NCI-H1694 treated with DMSO at 0.1 percent for 48 hours (cell line): ENCODE measurements at regions not wholly inside any gene's neighbourhood (a gene's known extent, or its start where the extent isn't known, plus 50 kb on each side); places are given as distances from the start of the nearest gene placed in this dataset.

ENCODE experiments used
- DNase-seq: peaks from one replicate; lab custom pipeline; 2025; lab: John Stamatoyannopoulos, UW

DNA sequence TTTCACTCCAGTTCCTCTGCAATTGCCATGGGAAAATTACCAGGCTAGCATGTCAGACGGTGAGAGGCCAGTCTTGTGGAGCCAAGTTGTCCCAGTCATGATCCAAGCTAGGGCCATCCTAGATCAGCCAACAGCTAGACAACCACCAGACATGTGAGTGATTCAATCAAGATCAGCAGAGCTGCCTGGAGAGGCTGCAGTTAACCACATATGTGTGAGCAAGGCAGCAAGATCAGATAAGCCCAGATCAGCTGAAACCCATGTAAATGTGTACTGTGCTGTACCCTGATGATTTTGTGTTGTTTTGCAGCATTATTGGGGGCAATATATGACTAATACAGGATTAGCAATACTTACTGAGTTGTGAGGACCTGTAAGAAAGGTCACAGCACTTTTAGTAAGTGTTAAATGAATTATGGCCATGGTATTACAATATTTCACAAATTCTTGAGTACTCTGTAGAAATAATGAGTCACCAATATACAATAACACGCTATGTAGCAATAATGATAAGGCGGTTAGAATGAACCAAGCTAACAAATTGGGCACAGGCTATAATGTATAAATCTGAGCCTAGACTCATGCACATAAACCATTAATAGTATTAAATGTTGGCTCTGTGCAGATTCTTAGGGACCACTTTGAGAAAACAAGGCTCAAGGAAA is 91.4 kb downstream of the SUDS3 start:
- no peak for DNase-seq

DNA sequence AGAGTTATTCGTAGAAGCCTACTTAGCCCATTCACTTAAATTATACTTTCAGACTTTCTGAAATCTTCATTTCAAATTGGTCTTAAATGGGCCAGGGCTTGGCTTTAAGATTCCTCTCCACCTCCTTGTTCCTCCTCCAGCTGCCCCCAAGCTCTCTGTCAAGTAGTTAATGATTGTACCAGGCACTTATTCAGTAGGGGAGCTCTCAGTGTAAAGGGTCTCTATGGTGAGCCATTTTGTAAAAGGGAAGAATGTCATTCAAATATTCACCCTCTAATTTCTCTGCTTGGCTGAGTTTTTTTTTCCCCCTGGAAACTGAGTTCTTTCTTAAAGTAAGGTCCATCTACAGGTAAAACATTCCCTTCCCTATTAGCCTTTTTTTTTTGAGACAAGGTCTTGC is 96.6 kb downstream of the SUDS3 start:
- no peak for DNase-seq

- no peak for DNase-seq
Measured at GRCh38 chr12:118480235-118480634, 103.9 kb downstream of the SUDS3 start.

GRCh38 chr12:118488034-118488433 is 111.7 kb downstream of the SUDS3 start:
- no peak for DNase-seq

DNA sequence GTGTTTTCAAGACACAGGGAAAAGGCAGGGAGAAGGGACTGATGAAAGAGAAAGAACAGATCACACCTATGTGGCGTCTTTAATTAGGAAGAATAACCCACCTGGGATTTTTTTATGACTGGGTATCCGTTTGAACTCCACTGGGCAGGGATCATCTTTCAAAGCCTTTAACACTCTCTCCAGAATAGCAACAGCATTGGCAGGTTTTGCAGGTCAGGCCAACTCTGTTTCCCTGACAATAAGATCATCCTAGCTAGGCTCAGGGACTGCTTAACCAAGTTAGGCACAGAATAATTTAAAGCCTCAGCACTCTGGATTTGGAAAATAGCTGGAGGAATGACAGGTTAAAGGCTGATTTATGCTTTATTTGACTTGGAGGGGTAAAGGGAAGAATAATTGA is 117.6 kb downstream of the SUDS3 start:
- DNase-seq: no peak

DNA sequence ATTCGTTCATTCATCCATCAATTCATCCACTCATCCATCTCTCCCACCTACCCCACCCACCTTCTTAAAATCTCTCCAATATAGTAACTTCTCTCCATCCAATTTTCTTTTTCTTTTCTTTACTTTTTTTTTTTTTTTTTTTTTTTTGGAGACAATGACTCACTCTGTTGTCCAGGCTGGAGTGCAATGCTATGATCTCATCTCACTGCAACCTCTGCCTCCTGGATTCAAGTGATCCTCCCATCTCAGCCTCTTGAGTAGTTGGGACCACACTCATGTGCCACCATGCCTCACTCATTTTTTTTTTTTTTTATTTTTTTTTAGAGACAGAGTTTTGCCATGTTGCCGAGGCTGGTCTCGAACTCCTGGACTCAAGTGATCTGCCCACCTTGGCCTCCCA is 118.4 kb downstream of the SUDS3 start:
- DNase-seq: no peak

DNA sequence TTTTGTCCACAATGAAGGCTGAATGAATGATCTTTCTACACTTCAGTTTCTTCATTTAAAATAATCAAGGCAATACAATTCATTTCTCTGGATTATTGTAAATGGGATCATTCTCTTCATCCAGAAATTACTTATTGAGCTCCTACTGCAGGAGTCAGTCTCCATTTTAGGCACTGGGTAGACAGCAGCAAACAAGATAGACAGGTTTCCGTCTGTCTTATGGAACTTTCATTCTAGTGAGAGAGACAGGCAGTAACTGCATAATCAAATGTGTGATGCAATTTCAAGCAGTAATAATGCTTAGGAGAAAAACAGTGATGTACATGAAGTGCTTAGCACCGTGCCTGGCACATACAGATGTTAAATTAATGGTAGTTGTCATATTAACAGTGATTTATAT is 118.9 kb downstream of the SUDS3 start:
- DNase-seq: no peak

DNA sequence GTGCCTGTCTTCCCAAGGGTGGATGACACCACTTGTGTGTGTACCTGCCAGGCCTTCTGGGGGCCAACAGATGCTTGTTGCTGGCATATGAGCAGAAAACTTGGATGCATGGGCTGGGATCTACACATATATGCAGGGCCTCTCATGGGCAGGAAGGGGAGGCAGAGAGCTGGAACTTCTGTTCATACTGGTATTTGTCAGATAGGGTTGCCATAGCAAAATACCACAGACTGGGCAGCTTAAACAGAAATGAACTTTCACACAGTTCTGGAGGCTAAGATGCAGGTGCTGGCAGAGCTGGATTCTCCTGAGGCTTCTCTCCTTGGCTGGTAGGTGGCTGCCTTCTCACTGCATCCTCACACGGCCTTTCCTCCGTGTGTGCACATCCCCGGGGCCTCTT is 121.8 kb downstream of the SUDS3 start:
- DNase-seq: no peak

DNA sequence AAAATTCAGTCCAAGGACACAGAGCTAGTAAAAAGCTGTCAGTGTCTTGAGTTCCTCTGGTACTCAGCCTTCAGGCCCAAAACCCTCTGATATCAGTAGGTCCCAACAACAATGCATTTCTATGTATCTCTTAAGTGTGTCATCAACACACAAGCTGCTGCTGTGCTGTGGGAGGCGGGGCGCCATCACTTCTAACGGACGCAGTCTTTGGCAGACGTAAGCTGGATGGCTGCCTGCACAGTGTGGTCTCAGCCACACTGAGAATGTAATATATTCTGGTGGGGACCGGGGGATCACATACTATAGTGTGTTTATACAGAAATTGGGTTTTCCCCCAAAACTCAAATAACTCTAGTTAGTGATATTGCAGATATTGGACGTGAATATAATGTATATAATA is 123.9 kb downstream of the SUDS3 start:
- DNase-seq: no peak

DNA sequence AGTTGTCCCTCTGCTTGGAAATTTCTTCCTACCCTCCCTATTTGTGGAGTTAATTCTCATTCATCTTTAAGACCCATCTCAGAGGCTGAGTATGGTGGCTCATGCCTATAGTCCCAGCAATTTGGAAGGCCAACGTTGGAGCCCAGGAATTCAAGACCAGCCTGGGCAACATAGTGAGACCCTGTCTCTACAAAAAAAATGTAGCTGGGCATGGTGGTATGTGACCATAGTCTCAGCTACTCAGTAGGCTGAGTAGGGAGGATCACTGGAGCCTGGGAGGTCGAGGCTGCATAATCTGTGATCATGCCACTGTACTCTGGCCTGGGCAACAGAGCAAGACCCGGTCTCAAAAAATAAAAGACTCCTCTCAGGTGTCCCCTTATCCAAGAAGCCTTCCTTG is 125.1 kb downstream of the SUDS3 start:
- no peak for DNase-seq

GRCh38 chr12:118503476-118503875 is 127.1 kb downstream of the SUDS3 start:
- no peak for DNase-seq

GRCh38 chr12:118512669-118513068 is 136.3 kb downstream of the SUDS3 start:
- DNase-seq: no peak

GRCh38 chr12:118513611-118514010 is 137.3 kb downstream of the SUDS3 start:
- DNase-seq: no peak

GRCh38 chr12:118514297-118514696 is 137.9 kb downstream of the SUDS3 start:
- no peak for DNase-seq

- DNase-seq: no peak
Measured at GRCh38 chr12:118520214-118521035, 144.1 kb downstream of the SUDS3 start.

- DNase-seq: no peak
Measured at GRCh38 chr12:118521036-118521370, 144.6 kb downstream of the SUDS3 start.

- no peak for DNase-seq
Measured at GRCh38 chr12:118524446-118524845, 148.1 kb downstream of the SUDS3 start.

- DNase-seq: no peak
Measured at GRCh38 chr12:118525216-118525615, 148.9 kb downstream of the SUDS3 start.

DNA sequence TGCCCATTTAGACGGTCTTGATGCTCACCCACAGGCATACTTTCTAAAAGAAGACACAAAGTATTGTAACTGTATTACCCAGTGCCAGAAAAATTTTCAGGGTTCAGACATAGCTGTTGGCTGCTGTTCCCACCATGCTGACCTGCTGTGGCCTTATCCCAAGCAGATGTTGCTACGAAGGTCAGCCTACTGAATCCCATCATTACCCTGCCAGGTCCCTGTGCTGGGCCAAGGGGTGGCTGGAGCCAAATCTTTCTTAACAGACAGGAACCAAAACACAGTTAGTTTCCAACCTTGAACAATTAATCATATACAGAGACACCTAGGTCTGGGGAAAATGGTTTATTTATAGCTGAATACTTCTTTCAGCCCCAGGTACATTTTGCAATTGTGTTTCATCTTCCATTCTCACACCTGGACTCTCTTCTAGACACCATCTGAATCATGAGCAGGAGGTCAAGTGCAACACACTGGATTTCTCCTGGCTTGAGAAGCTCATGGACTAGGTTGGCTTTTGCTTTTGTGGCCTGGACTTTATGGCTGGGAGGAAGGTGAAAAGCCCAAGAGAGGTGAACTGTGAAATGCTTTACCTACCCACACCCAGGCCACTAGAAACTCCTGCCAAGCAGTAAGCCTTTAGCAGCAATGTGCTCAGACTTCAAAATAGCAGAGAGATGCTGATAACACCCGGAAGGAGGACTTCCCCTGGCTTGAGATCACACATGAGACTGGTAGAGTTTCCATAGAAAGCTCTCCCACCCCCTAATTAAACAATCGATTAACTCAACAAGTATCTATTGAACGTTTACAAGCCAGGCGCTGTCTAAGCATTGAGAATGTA is 150.1 kb downstream of the SUDS3 start:
- DNase-seq: no peak

DNA sequence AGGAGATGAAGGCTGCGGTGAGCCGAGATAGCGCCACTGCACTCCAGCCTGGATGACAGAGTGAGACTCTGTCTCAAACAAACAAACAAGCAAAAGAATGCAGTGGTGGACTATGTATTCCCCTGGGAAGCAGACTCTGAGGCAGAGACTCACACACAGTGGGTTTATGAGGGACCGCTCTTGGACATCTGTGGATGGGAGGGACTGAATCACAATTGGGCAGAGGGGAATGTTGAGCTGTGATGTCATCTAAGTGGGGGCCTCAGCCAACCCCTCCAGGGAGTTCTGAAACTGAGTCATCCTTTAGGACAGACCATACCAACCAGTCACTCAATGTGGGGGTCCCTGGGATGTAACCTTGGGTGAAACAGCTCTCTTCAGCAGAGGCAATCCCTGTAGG is 151.0 kb downstream of the SUDS3 start:
- no peak for DNase-seq

DNA sequence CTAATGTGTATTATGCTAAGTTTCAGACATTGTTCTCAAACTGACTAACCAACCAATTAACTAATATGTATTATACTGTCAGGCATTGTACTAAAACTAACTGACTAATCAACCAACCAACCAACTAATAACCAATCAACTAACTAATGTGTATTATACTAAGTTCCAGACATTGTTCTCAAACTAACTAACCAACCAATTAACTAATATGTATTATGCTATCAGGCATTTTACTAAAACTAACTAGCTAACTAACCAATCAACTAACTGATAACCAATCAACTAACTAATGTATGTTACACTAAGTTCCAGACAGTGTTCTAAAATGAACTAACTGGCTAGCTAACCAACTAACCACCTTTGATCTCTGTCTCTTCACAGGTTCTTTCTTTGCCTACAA is 152.3 kb downstream of the SUDS3 start:
- no peak for DNase-seq

DNA sequence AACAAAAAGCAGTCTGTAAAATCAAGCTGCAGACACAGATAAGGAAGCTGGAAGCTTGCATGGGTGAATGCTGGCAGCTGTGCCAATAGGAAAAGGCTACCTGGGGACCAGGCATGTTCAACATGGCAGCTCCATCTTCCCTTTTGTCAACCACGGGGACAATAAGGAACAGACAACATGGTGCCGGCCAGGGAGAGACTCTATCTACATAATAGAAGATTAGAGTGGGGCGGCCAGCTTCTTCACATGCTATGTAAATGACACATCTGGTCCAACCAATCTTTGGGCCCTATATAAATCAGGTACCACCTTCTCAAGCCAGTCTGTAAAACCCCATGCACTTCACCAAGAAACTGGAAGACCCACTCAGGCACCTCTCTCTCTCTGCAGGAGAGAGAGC is 157.6 kb downstream of the SUDS3 start:
- DNase-seq: no peak

DNA sequence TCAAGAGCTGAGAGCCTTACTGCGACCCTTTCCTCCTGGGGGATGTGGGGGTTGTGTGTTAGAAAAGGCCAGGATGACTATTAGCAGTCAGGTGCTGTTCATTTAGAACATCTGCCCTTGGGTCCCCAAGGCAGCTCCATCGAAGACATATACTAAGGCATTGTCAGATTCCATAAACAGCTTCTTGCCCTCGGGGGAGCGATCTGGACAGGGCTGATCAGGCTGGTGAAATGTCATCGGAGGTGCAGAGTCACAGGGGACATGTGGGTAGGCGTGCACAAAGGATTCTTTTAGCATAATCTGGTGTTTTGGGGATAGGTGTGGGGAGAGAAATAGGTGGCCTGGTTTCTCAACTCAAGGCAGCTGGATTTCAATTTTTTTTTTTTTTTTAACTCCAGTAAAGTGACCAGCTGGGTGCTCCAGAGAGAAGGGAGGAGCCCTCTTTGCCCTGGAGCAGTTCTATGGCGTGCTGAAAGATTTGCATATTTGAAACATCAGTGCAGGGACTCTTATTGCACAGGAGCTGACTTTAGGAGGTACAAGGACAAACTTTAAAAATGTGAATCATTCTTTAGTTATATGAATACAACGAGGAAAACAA is 160.1 kb downstream of the SUDS3 start:
- DNase-seq: no peak
